IMR-90 (cell line): ENCODE measurements at regions not wholly inside any gene's neighbourhood (a gene's known extent, or its start where the extent isn't known, plus 50 kb on each side); places are given as distances from the start of the nearest gene placed in this dataset.

ENCODE experiments used
- ATAC-seq: fragments of 200-7000 bp; cut with Tn5 transposase; 2 replicates; pipeline ENCODE4 v1.9.1; 2020; ENCODE audit warnings: low read depth, mild to moderate bottlenecking, moderate library complexity
- BruUV-seq: library from RNA; stranded (reverse); fragments of 400-500 nt; replicated peaks from 2 replicates; lab custom pipeline; 2021; lab: Mats Ljungman, UMichigan
- CTCF ChIA-PET: fragments of 300-600 bp; formaldehyde crosslinking; extraction: SDS; loops from one replicate; lab custom pipeline; 2021; ENCODE audit warnings: antibody characterized with exemption; lab: Yijun Ruan, JAX
- POLR2A ChIA-PET: fragments of 300-600 bp; sonication (Branson Sonifier 250); formaldehyde crosslinking; loops from one replicate; lab custom pipeline; 2022; ENCODE audit warnings: antibody characterized with exemption; ENCODE audit not compliant: unreplicated experiment; lab: Charles Lee
- DNase-seq: peaks from one replicate; pipeline ENCODE4 v3.0.0; 2013
- H2AFZ ChIP-seq: replicated peaks from 2 replicates; pipeline ENCODE3; 2013; ENCODE audit warnings: low read length, mild to moderate bottlenecking; ENCODE audit not compliant: poor library complexity
- H2AK5ac ChIP-seq: 2 replicates; pipeline ENCODE4 v1.6.1; 2013; ENCODE audit warnings: low read depth, low read length, inconsistent platforms
- H2AK9ac ChIP-seq: replicated peaks from 2 replicates; pipeline ENCODE3; 2013; ENCODE audit warnings: mild to moderate bottlenecking, low read depth, low read length, moderate library complexity; ENCODE audit not compliant: poor library complexity
- H2BK120ac ChIP-seq: 2 replicates; pipeline ENCODE4 v1.6.1; 2013; ENCODE audit warnings: low read depth, low read length, inconsistent platforms
- H2BK15ac ChIP-seq: 3 replicates; pipeline ENCODE4 v1.6.1; 2013; ENCODE audit warnings: low read depth, low read length, inconsistent platforms
- H2BK20ac ChIP-seq: 2 replicates; pipeline ENCODE4 v1.6.1; 2013; ENCODE audit warnings: low read depth, mild to moderate bottlenecking, inconsistent platforms, low read length, moderate library complexity
- H2BK5ac ChIP-seq: 2 replicates; pipeline ENCODE4 v1.6.1; 2013; ENCODE audit warnings: mild to moderate bottlenecking, low read depth, low read length, inconsistent platforms; ENCODE audit not compliant: poor library complexity, severe bottlenecking
- H3K14ac ChIP-seq: replicated peaks from 2 replicates; pipeline ENCODE4 v1.6.1; 2013; ENCODE audit warnings: low read depth, low read length, inconsistent platforms
- H3K18ac ChIP-seq: 2 replicates; pipeline ENCODE4 v1.6.1; 2013; ENCODE audit warnings: low read depth, low read length, control low read depth
- H3K23ac ChIP-seq: 2 replicates; pipeline ENCODE4 v1.6.1; 2013; ENCODE audit warnings: low read depth, low read length, inconsistent platforms
- H3K27ac ChIP-seq: 2 replicates; pipeline ENCODE4 v1.5.1; 2013; ENCODE audit warnings: mild to moderate bottlenecking, control low read depth, low read length; ENCODE audit not compliant: insufficient read depth
- H3K27me3 ChIP-seq: 2 replicates; pipeline ENCODE4 v1.6.1; 2013; ENCODE audit warnings: low read length; ENCODE audit not compliant: control insufficient read depth, insufficient read depth
- H3K36me3 ChIP-seq: 2 replicates; pipeline ENCODE4 v1.6.1; 2013; ENCODE audit warnings: low read length, mixed read lengths; ENCODE audit not compliant: control insufficient read depth, insufficient read depth
- H3K4ac ChIP-seq: 2 replicates; pipeline ENCODE4 v1.6.1; 2013; ENCODE audit warnings: low read depth, low read length, inconsistent platforms
- H3K4me1 ChIP-seq: 2 replicates; pipeline ENCODE4 v1.6.1; 2013; ENCODE audit warnings: low read length, mixed read lengths; ENCODE audit not compliant: control insufficient read depth, insufficient read depth
- H3K4me2 ChIP-seq: 2 replicates; pipeline ENCODE4 v1.6.1; 2013; ENCODE audit warnings: low read depth, mild to moderate bottlenecking, control low read depth, low read length, moderate library complexity
- H3K4me3 ChIP-seq: 2 replicates; pipeline ENCODE4 v1.5.1; 2013; ENCODE audit warnings: low read depth, mild to moderate bottlenecking, control low read depth, low read length, moderate library complexity; ENCODE audit not compliant: insufficient read depth
- H3K56ac ChIP-seq: 2 replicates; pipeline ENCODE4 v1.6.1; 2013; ENCODE audit warnings: low read length, inconsistent platforms; ENCODE audit not compliant: insufficient read depth; ENCODE audit errors: extremely low read depth
- H3K79me1 ChIP-seq, 2 experiments: 2 replicates each; pipeline ENCODE4 v1.6.1; 2013; ENCODE audit warnings: low read length in 2 of 2, inconsistent platforms in 1 of 2, low read depth in 1 of 2
- H3K9ac ChIP-seq: 2 replicates; pipeline ENCODE4 v1.6.1; 2013; ENCODE audit warnings: low read depth, low read length, control low read depth
- H3K9me1 ChIP-seq: 2 replicates; pipeline ENCODE4 v1.6.1; 2013; ENCODE audit warnings: low read length, inconsistent platforms; ENCODE audit not compliant: insufficient read depth
- H3K9me3 ChIP-seq: 2 replicates; pipeline ENCODE4 v1.6.1; 2013; ENCODE audit warnings: low read length; ENCODE audit not compliant: control insufficient read depth, insufficient read depth
- H4K20me1 ChIP-seq: 2 replicates; pipeline ENCODE4 v1.6.1; 2013; ENCODE audit warnings: low read length, inconsistent platforms; ENCODE audit not compliant: insufficient read depth
- H4K5ac ChIP-seq: 2 replicates; pipeline ENCODE4 v1.6.1; 2013; ENCODE audit warnings: mild to moderate bottlenecking, low read depth, low read length, control low read depth
- H4K8ac ChIP-seq, 2 experiments: 2 replicates each; pipeline ENCODE4 v1.6.1; 2013; ENCODE audit warnings: low read depth in 2 of 2, low read length in 2 of 2, control low read depth in 1 of 2, inconsistent platforms in 1 of 2
- H4K91ac ChIP-seq: 2 replicates; pipeline ENCODE4 v1.6.1; 2013; ENCODE audit warnings: low read depth, low read length, inconsistent platforms; ENCODE audit not compliant: insufficient read depth
- CEBPB ChIP-seq: IDR thresholded peaks from 2 replicates; pipeline ENCODE4 v1.6.1; 2012; ENCODE audit warnings: low read depth, low read length, improper control_type of control experiment
- CHD1 ChIP-seq: IDR thresholded peaks from 2 replicates; pipeline ENCODE4 v1.6.1; 2012; ENCODE audit warnings: low read depth, low read length, improper control_type of control experiment
- CTCF ChIP-seq: conservative IDR thresholded peaks from 2 replicates; pipeline ENCODE4 v1.5.1; 2012; ENCODE audit warnings: mild to moderate bottlenecking, low read depth, low read length, improper control_type of control experiment
- POLR2A ChIP-seq: IDR thresholded peaks from 2 replicates; pipeline ENCODE4 v1.6.1; 2012; ENCODE audit warnings: mild to moderate bottlenecking, low read depth, low read length
- WGBS, 2 experiments: methylation state at CpG; one replicate each; pipeline versions ENCODE4 v1.1.5 to v1.1.7; 2013; ENCODE audit warnings: missing lambda C conversion rate in 2 of 2; ENCODE audit not compliant: insufficient read length in 1 of 2; ENCODE audit errors: extremely low coverage in 2 of 2; 5-methylcytosine and 5-hydroxymethylcytosine counted together
- dilution Hi-C: fragments of 300-500 bp; cut with HindIII; formaldehyde crosslinking; loops from one replicate; pipeline ENCODE4 v1.14.3; 2018; ENCODE audit warnings: low sequenced_read_pairs; ENCODE audit not compliant: unreplicated experiment
- in situ Hi-C: fragments of 300-500 bp; cut with MboI; formaldehyde crosslinking; loops from 3 replicates; pipeline ENCODE4 v1.14.3; 2019; ENCODE audit warnings: low sequenced_read_pairs, inconsistent platforms, mixed read lengths
- intact Hi-C: fragments of 100-400 bp; cut with micrococcal nuclease; formaldehyde crosslinking; loops from 2 replicates; pipeline ENCODE4 v1.10.0; 2022

GRCh38 chr5:40428815-40429214 lies 250.9 kb upstream of the PTGER4 start:
- H3K9me3 ChIP-seq, result no peaks in the 10 kb centered on the region
- no peak overlapping the region for H2AK5ac ChIP-seq
- H2BK20ac ChIP-seq, result no peak overlapping the region
- H3K27me3 ChIP-seq, result no peaks in the 10 kb centered on the region
- in situ Hi-C loops, result no loop called here
- H3K4me3 ChIP-seq, result no peak overlapping the region
- no peaks in the 10 kb centered on the region for H3K36me3 ChIP-seq
- H3K79me1 ChIP-seq, result no peaks in the 10 kb centered on the region
- ATAC-seq (no peak), DNase-seq (no peak)
- no peak overlapping the region for H3K18ac ChIP-seq
- ChIA-PET CTCF (no interaction called here), POLR2A (no interaction called here)
- H4K5ac ChIP-seq, result no peak overlapping the region
- H4K8ac ChIP-seq, result no peak overlapping the region
- H2BK15ac ChIP-seq, result no peak overlapping the region
- no peaks in the 10 kb centered on the region for H3K4me1 ChIP-seq
- H4K91ac ChIP-seq, result no peak overlapping the region
- no peak overlapping the region for H2BK5ac ChIP-seq
- no peak overlapping the region for H3K27ac ChIP-seq
- H2AFZ ChIP-seq, result no peak overlapping the region
- H2AK9ac ChIP-seq, result no peak overlapping the region
- no TSS peak for BruUV-seq
- no peak overlapping the region for H3K4ac ChIP-seq
- WGBS, 2 experiments, result 93% methylated on average over 3 of the region's 4 CpGs; no CpG with 5 or more reads in 1 of the 2 experiments
- no peaks in the 10 kb centered on the region for H4K20me1 ChIP-seq
- no peak overlapping the region for H2BK120ac ChIP-seq
- no peak overlapping the region for H3K23ac ChIP-seq
- no peaks in the 10 kb centered on the region for H3K9me1 ChIP-seq
- H3K4me2 ChIP-seq, result no peak overlapping the region
- H3K9ac ChIP-seq, result no peak overlapping the region
- dilution Hi-C loops, result no loop called here
- intact Hi-C loops, result no loop called here
- TF ChIP-seq CHD1, result no peak
- no peak for TF ChIP-seq CEBPB
- no peak for TF ChIP-seq CTCF
- no peak for TF ChIP-seq POLR2A
- no peak overlapping the region for H3K56ac ChIP-seq
- H3K14ac ChIP-seq, result no peak overlapping the region
